Body of pancreas (tissue), 4 donors: ENCODE measurements at regions not wholly inside any gene's neighbourhood (a gene's known extent, or its start where the extent isn't known, plus 50 kb on each side); places are given as distances from the start of the nearest gene placed in this dataset.

ENCODE experiments used
- ATAC-seq: fragments of 150-250 bp; one replicate; pipeline ENCODE4 v1.9.1; 2016
- DNase-seq, 4 donors: peaks; one replicate each; pipeline ENCODE4 v3.0.0-alpha.2; 2019
- H3K27ac ChIP-seq, 4 donors: fragments of 200-600 bp; sonication (generic); 1 replicate in 3 of 4; 2 replicates in 1 of 4; pipeline versions ENCODE4 v1.5.1 to v1.6.1; 2016 to 2019; ENCODE audit warnings: mild to moderate bottlenecking in 1 of 4, mixed read lengths in 1 of 4, moderate library complexity in 1 of 4
- H3K27me3 ChIP-seq, 2 donors: fragments of 200-600 bp; sonication (generic); one replicate each; pipeline ENCODE4 v1.6.0; 2016; ENCODE audit warnings: mild to moderate bottlenecking in 1 of 2
- H3K36me3 ChIP-seq, 2 donors: fragments of 200-600 bp; sonication (generic); replicated peaks in 1 of 2; 2 replicates each; pipeline ENCODE4 v1.5.1; 2016; ENCODE audit warnings: low read depth in 2 of 2; ENCODE audit not compliant: insufficient read depth in 1 of 2
- H3K4me1 ChIP-seq: fragments of 200-600 bp; sonication (generic); one replicate; pipeline ENCODE4 v1.6.0; 2016
- H3K4me3 ChIP-seq, 2 donors: fragments of 200-600 bp; sonication (generic); 1 replicate in 1 of 2; 2 replicates in 1 of 2; pipeline ENCODE4 v1.5.1; 2016 to 2019
- H3K9me3 ChIP-seq, 3 donors: fragments of 200-600 bp; sonication (generic); 1 replicate in 2 of 3; 2 replicates in 1 of 3; pipeline ENCODE4 v1.5.1; 2016
- POLR2A ChIP-seq, 3 donors: fragments of 450-650 bp; IDR thresholded peaks; one replicate each; pipeline ENCODE4 v1.6.1; 2016; ENCODE audit warnings: antibody characterized with exemption in 3 of 3, mild to moderate bottlenecking in 2 of 3
- WGBS, 2 donors: methylation state at CpG; one replicate each; pipeline ENCODE4 v1.1.5; 2017; 5-methylcytosine and 5-hydroxymethylcytosine counted together
- intact Hi-C: fragments of 100-400 bp; cut with DNase I; formaldehyde crosslinking; loops from one replicate; pipeline ENCODE4 v1.15.1; 2023
- TF ChIP-seq, protein P1 (sequence below), 7 experiments: fragments of 450-650 bp in 4 of 7; fragments of 200-600 bp in 3 of 7; sonication (generic) in 3 of 7; IDR thresholded peaks; one replicate each; pipeline ENCODE4 v1.5.1; 2016 to 2019; ENCODE audit warnings: antibody characterized with exemption in 7 of 7

DNA sequence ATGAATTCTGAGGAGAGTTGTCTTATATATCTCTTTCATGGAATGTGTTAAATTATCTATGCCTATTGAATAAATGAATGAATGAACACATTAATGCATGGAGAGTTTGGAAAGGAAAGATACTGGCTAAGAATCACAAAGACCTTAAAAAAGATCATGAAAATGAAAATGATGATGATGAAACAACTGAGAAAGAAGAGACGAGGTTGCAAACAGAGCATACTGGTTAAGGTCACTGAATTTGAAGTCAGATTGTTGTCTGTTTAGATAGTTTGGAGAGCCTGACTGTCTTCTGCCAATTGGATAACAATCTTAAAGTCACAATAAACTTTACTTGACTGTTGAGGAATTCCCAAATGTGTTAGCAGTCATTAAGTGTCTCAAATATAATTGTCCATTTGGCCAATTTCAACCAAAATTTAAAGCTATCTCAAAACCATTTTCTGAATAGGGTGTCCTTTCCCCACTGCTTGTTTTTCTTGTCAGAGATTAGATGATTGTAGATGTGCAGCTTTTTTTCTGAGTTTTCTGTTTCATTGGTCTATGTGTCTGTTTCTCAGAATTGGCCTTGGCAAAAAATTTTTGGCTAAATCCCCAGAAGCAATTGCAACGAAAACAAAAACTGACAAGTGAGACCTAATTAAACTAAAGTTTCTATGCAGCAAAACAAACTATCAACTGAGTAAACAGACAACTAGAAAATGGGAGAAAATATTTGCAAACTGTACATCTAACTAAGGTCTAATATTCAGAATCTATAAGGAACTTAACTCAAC lies 132.2 kb downstream of the PTGER3 start:
- TF ChIP-seq, protein P1, sequence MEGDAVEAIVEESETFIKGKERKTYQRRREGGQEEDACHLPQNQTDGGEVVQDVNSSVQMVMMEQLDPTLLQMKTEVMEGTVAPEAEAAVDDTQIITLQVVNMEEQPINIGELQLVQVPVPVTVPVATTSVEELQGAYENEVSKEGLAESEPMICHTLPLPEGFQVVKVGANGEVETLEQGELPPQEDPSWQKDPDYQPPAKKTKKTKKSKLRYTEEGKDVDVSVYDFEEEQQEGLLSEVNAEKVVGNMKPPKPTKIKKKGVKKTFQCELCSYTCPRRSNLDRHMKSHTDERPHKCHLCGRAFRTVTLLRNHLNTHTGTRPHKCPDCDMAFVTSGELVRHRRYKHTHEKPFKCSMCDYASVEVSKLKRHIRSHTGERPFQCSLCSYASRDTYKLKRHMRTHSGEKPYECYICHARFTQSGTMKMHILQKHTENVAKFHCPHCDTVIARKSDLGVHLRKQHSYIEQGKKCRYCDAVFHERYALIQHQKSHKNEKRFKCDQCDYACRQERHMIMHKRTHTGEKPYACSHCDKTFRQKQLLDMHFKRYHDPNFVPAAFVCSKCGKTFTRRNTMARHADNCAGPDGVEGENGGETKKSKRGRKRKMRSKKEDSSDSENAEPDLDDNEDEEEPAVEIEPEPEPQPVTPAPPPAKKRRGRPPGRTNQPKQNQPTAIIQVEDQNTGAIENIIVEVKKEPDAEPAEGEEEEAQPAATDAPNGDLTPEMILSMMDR (IDR thresholded peaks at IDR 0.05): no peak
- no peak for TF ChIP-seq POLR2A (IDR thresholded peaks at IDR 0.05)
- Histone ChIP-seq H3K27ac (no peak overlapping the region), H3K36me3 (no peaks in the 10 kb centered on the region), H3K9me3 (no peaks in the 10 kb centered on the region), H3K4me1 (no peaks in the 10 kb centered on the region), H3K27me3 (no peaks in the 10 kb centered on the region), H3K4me3 (no peak overlapping the region)
- DNase-seq: no peak
- intact Hi-C loops: no loop called here
- 39 to 43% methylated on average over 2 of the region's 2 CpGs for WGBS, 2 donors
- ATAC-seq: no peak

DNA sequence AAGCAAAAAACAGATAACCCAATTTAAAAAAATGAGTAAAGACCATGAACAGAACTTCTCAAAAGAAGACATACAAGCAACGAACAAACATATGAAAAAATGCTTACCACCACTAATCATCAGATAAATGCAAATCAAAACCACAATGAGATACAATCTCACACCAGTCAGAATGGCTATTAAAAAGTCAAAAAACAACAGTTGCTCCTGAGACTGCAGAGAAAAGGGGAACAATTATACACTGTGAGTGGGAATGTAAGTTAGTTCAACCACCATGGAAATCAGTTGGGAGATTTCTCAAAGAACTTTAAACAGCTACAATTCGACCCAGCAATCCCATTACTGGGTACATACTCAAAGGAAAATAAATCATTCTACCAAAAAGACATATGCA lies 131.6 kb downstream of the PTGER3 start:
- no peaks in the 10 kb centered on the region for H3K9me3 ChIP-seq
- H3K27ac ChIP-seq: no peak overlapping the region
- no peaks in the 10 kb centered on the region for H3K27me3 ChIP-seq
- DNase-seq (no peak), ATAC-seq (no peak)
- H3K36me3 ChIP-seq: no peaks in the 10 kb centered on the region
- intact Hi-C loops: no loop called here
- 47% methylated on average over 2 of the region's 2 CpGs for WGBS, 2 donors
- H3K4me1 ChIP-seq: no peaks in the 10 kb centered on the region
- H3K4me3 ChIP-seq: no peak overlapping the region
- TF ChIP-seq, protein P1 (IDR thresholded peaks at IDR 0.05): no peak
- no peak for TF ChIP-seq POLR2A (IDR thresholded peaks at IDR 0.05)

DNA sequence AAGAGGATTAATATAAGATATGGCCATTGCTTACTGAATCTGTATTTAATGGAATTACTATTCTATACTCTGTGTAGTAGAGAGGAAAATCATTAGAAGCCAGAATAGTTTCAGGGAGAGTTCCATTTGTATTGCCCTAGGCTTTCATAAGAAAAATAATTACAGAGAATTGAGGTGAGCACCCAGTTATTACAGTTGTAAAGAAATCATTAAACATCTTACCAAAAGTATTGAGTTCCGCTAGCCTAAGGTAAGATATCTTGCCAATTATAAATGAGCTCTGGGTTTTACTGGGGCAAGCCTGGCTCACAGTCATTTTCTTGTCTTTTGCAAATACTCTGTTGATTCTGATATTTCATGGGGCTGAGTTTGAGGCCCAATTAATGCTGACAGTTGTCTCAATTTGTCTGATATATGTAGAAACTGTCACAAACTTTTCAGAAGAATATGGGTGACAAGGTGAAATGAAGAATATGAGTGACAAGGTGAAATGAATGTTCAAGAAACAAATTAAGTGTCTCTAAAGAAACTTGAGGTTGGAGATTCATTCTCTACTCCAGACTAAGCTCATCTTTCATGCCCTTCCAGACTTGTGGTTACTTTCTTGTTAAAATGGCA lies 127.8 kb downstream of the PTGER3 start:
- intact Hi-C loops: no loop called here
- no peak for DNase-seq
- H3K9me3 ChIP-seq: no peaks in the 10 kb centered on the region
- H3K4me3 ChIP-seq: no peak overlapping the region
- H3K27ac ChIP-seq: no peak overlapping the region
- no peaks in the 10 kb centered on the region for H3K27me3 ChIP-seq
- WGBS, 2 donors: 96% methylated on average over 1 of the region's 1 CpG
- no peak for ATAC-seq
- H3K4me1 ChIP-seq: no peaks in the 10 kb centered on the region
- no peak for TF ChIP-seq POLR2A (IDR thresholded peaks at IDR 0.05)
- TF ChIP-seq, protein P1 (IDR thresholded peaks at IDR 0.05): no peak
- H3K36me3 ChIP-seq: no peaks in the 10 kb centered on the region
